ENCODE measurements at regions not wholly inside any gene's neighbourhood (a gene's known extent, or its start where the extent isn't known, plus 50 kb on each side); places are given as distances from the start of the nearest gene placed in this dataset.

- no peak for DNase-seq
- no peaks in the 10 kb centered on the region for H3K27me3 ChIP-seq
- H3K36me3 ChIP-seq = no peaks in the 10 kb centered on the region
- intact Hi-C loops (cut with DNase I; ENCODE audit: low total_unique reads) = no loop called here
- H3K9me3 ChIP-seq = no peaks in the 10 kb centered on the region
- TF ChIP-seq EP300 (IDR thresholded peaks at IDR 0.05) = no peak
- no peaks in the 10 kb centered on the region for H3K4me1 ChIP-seq
- H3K27ac ChIP-seq = no peak overlapping the region
- H3K4me3 ChIP-seq = no peak overlapping the region
These were observed 477.1 kb downstream of the NSUN3 start for GRCh38 chr3:94539937-94540336.

- intact Hi-C loops (cut with DNase I; ENCODE audit: low total_unique reads) = no loop called here
- no peaks in the 10 kb centered on the region for H3K9me3 ChIP-seq
- WGBS, 5 donors = 90 to 99% (median 96%) methylated on average over 2 of the region's 2 CpGs
- no peaks in the 10 kb centered on the region for H3K27me3 ChIP-seq
- no peak overlapping the region for H3K27ac ChIP-seq
- no peak for DNase-seq
- H3K4me3 ChIP-seq = no peak overlapping the region
- H3K36me3 ChIP-seq = no peaks in the 10 kb centered on the region
- TF ChIP-seq POLR2A (IDR thresholded peaks at IDR 0.05) (no peak), CTCF (IDR thresholded peaks at IDR 0.05) (no peak), POLR2AphosphoS5 (IDR thresholded peaks at IDR 0.05) (no peak), EP300 (IDR thresholded peaks at IDR 0.05) (no peak)
- no peaks in the 10 kb centered on the region for H3K4me1 ChIP-seq
These were observed 480.3 kb downstream of the NSUN3 start for GRCh38 chr3:94543161-94543560.

GRCh38 chr3:94544131-94544789 is 481.4 kb downstream of the NSUN3 start:
- H3K27me3 ChIP-seq = no peaks in the 10 kb centered on the region
- no peak overlapping the region for H3K27ac ChIP-seq
- H3K36me3 ChIP-seq = no peaks in the 10 kb centered on the region
- H3K4me3 ChIP-seq = no peak overlapping the region
- H3K4me1 ChIP-seq = no peaks in the 10 kb centered on the region
- TF ChIP-seq POLR2A (IDR thresholded peaks at IDR 0.05) (no peak), CTCF (IDR thresholded peaks at IDR 0.05) (no peak), POLR2AphosphoS5 (IDR thresholded peaks at IDR 0.05) (no peak), EP300 (IDR thresholded peaks at IDR 0.05) (no peak)
- 71 to 80% (median 75%) methylated on average over 2 of the region's 2 CpGs for WGBS, 5 donors
- no peak for DNase-seq
- intact Hi-C loops (cut with DNase I; ENCODE audit: low total_unique reads) = no loop called here
- H3K9me3 ChIP-seq = peaks cover 0 to 9% (median 4%) of the 10 kb centered on the region in 4 donors

- Histone ChIP-seq H3K27ac (no peak overlapping the region), H3K9me3 (peaks cover 0 to 28% (median 14%) of the 10 kb centered on the region in 4 donors), H3K4me1 (no peaks in the 10 kb centered on the region), H3K27me3 (no peaks in the 10 kb centered on the region), H3K36me3 (no peaks in the 10 kb centered on the region), H3K4me3 (no peak overlapping the region)
- intact Hi-C loops (cut with DNase I; ENCODE audit: low total_unique reads) = no loop called here
- DNase-seq = no peak
- WGBS, 5 donors = 0 to 84% (median 45%) methylated on average over 1 of the region's 1 CpG
- TF ChIP-seq EP300 (IDR thresholded peaks at IDR 0.05) (no peak), POLR2AphosphoS5 (IDR thresholded peaks at IDR 0.05) (no peak), CTCF (IDR thresholded peaks at IDR 0.05) (no peak), POLR2A (IDR thresholded peaks at IDR 0.05) (no peak)
These were observed 485.9 kb downstream of the NSUN3 start for GRCh38 chr3:94548581-94549316.

- Histone ChIP-seq H3K9me3 (peaks cover 0 to 8% (median 0%) of the 10 kb centered on the region in 4 donors), H3K36me3 (no peaks in the 10 kb centered on the region), H3K27ac (no peak overlapping the region), H3K27me3 (no peaks in the 10 kb centered on the region), H3K4me3 (no peak overlapping the region), H3K4me1 (no peaks in the 10 kb centered on the region)
- 30 to 61% (median 42%) methylated on average over 3 of the region's 3 CpGs for WGBS, 5 donors
- intact Hi-C loops (cut with DNase I; ENCODE audit: low total_unique reads) = no loop called here
- DNase-seq = no peak
- TF ChIP-seq POLR2AphosphoS5 (IDR thresholded peaks at IDR 0.05) (no peak), EP300 (IDR thresholded peaks at IDR 0.05) (no peak), POLR2A (IDR thresholded peaks at IDR 0.05) (no peak), CTCF (IDR thresholded peaks at IDR 0.05) (no peak)
These were observed 498.2 kb downstream of the NSUN3 start for GRCh38 chr3:94561094-94561493.

Measured in stomach (tissue), 8 donors.